A673 (cell line): ENCODE measurements at regions not wholly inside any gene's neighbourhood (a gene's known extent, or its start where the extent isn't known, plus 50 kb on each side); places are given as distances from the start of the nearest gene placed in this dataset.

Experiments used
- EZH2 ChIP-seq: fragments of 200-600 bp; sonication (generic); IDR thresholded peaks from 2 replicates; pipeline ENCODE4 v1.6.1; 2017; ENCODE audit warnings: borderline replicate concordance, low read depth, mild to moderate bottlenecking, mixed read lengths, antibody characterized with exemption, low read length; ENCODE audit not compliant: poor library complexity, severe bottlenecking
- TF ChIP-seq, protein P1 (sequence below): fragments of 300-800, 200-600 bp; sonication (generic); conservative IDR thresholded peaks from 2 replicates; pipeline ENCODE4 v1.5.1; 2017; ENCODE audit warnings: low read depth, mild to moderate bottlenecking, antibody characterized with exemption, low read length, moderate library complexity, mixed read lengths

DNA sequence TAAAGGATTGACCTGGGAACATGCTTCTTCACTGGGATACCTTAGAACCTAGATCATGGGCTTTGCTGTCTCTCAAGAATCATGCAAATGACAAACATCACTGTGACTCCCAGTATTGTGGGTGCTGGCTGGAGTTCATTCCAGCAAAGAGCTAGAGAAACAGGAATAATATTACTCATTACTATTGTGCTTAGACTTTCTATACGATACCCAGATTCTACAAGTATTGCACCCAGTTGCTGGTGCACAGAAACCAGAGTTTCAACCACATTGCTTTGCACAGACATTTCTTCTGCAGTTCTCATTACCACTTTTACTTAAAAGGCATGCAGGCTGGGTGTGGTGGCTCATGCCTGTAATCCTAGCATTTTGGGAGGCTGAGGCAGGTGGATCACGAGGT lies 220.4 kb upstream of the ZNF217 start:
- TF ChIP-seq, protein P1, sequence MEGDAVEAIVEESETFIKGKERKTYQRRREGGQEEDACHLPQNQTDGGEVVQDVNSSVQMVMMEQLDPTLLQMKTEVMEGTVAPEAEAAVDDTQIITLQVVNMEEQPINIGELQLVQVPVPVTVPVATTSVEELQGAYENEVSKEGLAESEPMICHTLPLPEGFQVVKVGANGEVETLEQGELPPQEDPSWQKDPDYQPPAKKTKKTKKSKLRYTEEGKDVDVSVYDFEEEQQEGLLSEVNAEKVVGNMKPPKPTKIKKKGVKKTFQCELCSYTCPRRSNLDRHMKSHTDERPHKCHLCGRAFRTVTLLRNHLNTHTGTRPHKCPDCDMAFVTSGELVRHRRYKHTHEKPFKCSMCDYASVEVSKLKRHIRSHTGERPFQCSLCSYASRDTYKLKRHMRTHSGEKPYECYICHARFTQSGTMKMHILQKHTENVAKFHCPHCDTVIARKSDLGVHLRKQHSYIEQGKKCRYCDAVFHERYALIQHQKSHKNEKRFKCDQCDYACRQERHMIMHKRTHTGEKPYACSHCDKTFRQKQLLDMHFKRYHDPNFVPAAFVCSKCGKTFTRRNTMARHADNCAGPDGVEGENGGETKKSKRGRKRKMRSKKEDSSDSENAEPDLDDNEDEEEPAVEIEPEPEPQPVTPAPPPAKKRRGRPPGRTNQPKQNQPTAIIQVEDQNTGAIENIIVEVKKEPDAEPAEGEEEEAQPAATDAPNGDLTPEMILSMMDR, result no peak
- TF ChIP-seq EZH2, result no peak
